TTC549 (cell line): ENCODE measurements at regions not wholly inside any gene's neighbourhood (a gene's known extent, or its start where the extent isn't known, plus 50 kb on each side); places are given as distances from the start of the nearest gene placed in this dataset.

Experiments used
- FAIRE-seq: peaks from 2 replicates; lab custom pipeline; 2012; peaks lifted over from hg19 to GRCh38; lab: Jason Lieb, UNC

- no peak for FAIRE-seq
Measured at GRCh38 chr6:93827728-93828127, 408.4 kb upstream of the EPHA7 start.

GRCh38 chr6:93825950-93826349 is 406.6 kb upstream of the EPHA7 start:
- no peak for FAIRE-seq

GRCh38 chr6:93823489-93823888 is 404.1 kb upstream of the EPHA7 start:
- FAIRE-seq: no peak

- no peak for FAIRE-seq
Measured at GRCh38 chr6:93822434-93823265, 403.3 kb upstream of the EPHA7 start.

GRCh38 chr6:93821953-93822352 is 402.6 kb upstream of the EPHA7 start:
- FAIRE-seq: no peak

GRCh38 chr6:93820465-93821082 is 401.2 kb upstream of the EPHA7 start:
- FAIRE-seq: no peak

GRCh38 chr6:93819189-93819588 is 399.8 kb upstream of the EPHA7 start:
- FAIRE-seq: no peak

GRCh38 chr6:93817937-93818336 is 398.6 kb upstream of the EPHA7 start:
- FAIRE-seq: no peak

GRCh38 chr6:93806409-93807270 is 387.3 kb upstream of the EPHA7 start:
- FAIRE-seq: no peak

GRCh38 chr6:93801101-93801847 is 381.9 kb upstream of the EPHA7 start:
- no peak for FAIRE-seq

- FAIRE-seq: no peak
Measured at GRCh38 chr6:93799226-93799625, 379.9 kb upstream of the EPHA7 start.

- FAIRE-seq: no peak
Measured at GRCh38 chr6:93794166-93794565, 374.8 kb upstream of the EPHA7 start.

GRCh38 chr6:93792746-93793145 is 373.4 kb upstream of the EPHA7 start:
- FAIRE-seq: no peak

GRCh38 chr6:93790981-93791380 is 371.6 kb upstream of the EPHA7 start:
- FAIRE-seq: no peak

GRCh38 chr6:93789532-93789931 is 370.2 kb upstream of the EPHA7 start:
- no peak for FAIRE-seq

GRCh38 chr6:93787841-93788240 is 368.5 kb upstream of the EPHA7 start:
- no peak for FAIRE-seq

- no peak for FAIRE-seq
Measured at GRCh38 chr6:93786474-93787330, 367.3 kb upstream of the EPHA7 start.

- no peak for FAIRE-seq
Measured at GRCh38 chr6:93785694-93786030, 366.3 kb upstream of the EPHA7 start.

- FAIRE-seq: no peak
Measured at GRCh38 chr6:93784794-93785693, 365.7 kb upstream of the EPHA7 start.

GRCh38 chr6:93779086-93779841 is 359.9 kb upstream of the EPHA7 start:
- no peak for FAIRE-seq
